DMS 273 (cell line): ENCODE measurements at regions not wholly inside any gene's neighbourhood (a gene's known extent, or its start where the extent isn't known, plus 50 kb on each side); places are given as distances from the start of the nearest gene placed in this dataset.
"Not testable (repeated sequence)": the region's sequence is repeated elsewhere in the genome, so short reads cannot be mapped to it uniquely, and the experiment has no call there.

Source experiments
- DNase-seq: peaks from one replicate; lab custom pipeline; 2025; ENCODE audit not compliant: unreplicated experiment; lab: John Stamatoyannopoulos, UW

GRCh38 chr20:56916345-56916622 lies 287.2 kb downstream of the TFAP2C start:
- no peak for DNase-seq

GRCh38 chr20:56920041-56920440 lies 290.9 kb downstream of the TFAP2C start:
- DNase-seq = not testable (repeated sequence)

DNA sequence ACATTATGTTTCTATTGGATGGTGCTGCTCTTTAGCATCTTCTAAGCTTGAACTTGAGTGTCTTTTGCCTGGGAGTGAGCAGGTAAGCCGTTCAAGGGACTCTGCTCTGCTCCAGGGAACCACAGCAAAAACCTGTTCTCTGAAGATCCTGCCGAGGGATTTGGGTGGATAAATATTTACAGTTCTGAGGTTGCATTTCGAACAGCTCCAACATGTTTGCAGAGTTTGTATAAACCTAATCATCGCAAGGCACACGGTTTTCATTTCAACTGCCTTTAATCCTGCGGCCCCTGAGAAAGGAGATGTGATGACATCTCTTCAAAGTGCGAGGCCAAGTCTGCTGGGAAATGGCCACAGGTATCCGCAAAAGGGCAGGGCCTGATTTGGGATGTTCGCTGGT lies 293.4 kb downstream of the TFAP2C start:
- DNase-seq = no peak

- DNase-seq = peak; percentile 54
These were observed 295.4 kb downstream of the TFAP2C start for GRCh38 chr20:56924292-56925081.

GRCh38 chr20:56925082-56925830 lies 296.1 kb downstream of the TFAP2C start:
- DNase-seq = peak; percentile 61

- DNase-seq = peak; percentile 51
These were observed 296.7 kb downstream of the TFAP2C start for GRCh38 chr20:56925831-56926170.

- DNase-seq = no peak
These were observed 297.4 kb downstream of the TFAP2C start for GRCh38 chr20:56926501-56926900.

- DNase-seq = no peak
These were observed 298.0 kb downstream of the TFAP2C start for GRCh38 chr20:56927127-56927526.

DNA sequence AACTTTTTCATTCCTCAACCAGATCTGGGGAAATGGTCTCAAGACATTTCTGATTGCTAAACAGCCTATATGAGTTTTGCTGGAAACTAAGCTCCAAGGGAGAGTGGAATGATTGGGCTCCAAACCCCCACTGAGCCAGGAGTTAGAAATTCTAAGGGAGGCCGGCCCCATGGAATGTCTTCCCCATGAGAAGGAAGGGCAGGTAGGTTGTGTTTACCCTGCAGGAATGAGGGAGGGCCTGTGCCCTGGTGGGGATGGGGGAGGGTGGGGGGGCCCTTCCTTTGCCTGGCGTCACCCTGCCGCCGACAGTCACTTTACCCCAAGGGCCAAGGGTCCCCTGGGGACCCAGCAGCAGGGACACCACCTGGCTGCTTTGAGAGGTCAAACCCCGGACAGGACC lies 298.9 kb downstream of the TFAP2C start:
- no peak for DNase-seq

DNA sequence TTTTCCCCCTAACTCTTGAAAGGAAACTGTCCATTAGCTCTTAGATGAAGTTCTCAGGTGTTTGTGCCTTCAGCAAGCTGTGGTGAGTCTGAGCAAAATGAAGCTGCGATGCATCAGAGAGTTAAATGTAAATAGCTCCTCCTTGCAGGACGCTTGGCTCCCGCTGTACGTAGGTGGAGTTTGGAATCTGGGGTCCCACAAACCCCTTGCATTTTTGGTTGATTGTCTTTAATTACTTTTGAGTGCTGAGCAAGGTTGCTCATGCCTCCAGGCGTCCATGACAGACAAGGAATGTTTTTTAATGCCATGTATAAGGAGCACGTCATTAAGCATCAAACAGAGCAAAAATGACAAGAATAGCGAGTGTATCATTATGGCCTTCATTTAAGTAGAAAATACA lies 300.5 kb downstream of the TFAP2C start:
- DNase-seq = no peak

- DNase-seq = no peak
These were observed 301.8 kb downstream of the TFAP2C start for GRCh38 chr20:56930876-56931275.

DNA sequence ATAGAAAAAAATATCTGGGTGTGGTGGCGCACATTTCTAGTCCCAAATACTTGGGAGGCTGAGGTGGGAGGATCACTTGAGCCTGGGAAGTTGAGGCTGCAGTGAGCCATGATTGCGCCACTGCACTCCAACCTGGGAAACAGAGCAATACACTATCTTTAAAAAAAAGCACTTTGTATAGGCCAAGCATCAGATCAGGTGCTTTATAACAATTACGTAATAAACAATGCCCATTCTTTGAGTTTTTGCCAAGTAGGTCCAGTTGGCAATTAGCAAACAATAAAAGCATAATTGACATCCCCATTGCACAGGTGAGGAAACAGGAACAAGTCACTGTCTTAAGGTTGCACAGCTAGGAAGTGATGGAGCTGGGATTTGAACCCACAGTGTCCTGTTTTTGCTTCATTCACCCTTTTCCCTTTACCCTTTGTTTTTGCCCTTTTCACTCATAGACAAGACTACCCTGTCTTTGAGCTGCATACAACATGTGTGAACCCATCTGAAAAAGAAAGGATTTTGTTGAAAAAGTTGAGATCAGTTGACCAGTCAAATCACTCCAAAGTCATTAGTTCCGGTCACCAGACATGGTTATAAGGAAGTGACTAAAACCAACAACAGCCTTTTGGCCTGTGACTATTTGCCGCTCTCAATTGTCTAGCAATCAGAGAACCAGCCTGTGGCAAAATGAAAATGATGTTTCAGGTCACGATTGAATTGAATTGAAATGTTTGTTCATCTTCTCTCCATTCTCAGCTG lies 303.6 kb downstream of the TFAP2C start:
- no peak for DNase-seq

- no peak for DNase-seq
These were observed 304.2 kb downstream of the TFAP2C start for GRCh38 chr20:56933331-56933698.

GRCh38 chr20:56934888-56935287 lies 305.8 kb downstream of the TFAP2C start:
- no peak for DNase-seq

GRCh38 chr20:56940466-56940865 lies 311.4 kb downstream of the TFAP2C start:
- peak; percentile 9 for DNase-seq

DNA sequence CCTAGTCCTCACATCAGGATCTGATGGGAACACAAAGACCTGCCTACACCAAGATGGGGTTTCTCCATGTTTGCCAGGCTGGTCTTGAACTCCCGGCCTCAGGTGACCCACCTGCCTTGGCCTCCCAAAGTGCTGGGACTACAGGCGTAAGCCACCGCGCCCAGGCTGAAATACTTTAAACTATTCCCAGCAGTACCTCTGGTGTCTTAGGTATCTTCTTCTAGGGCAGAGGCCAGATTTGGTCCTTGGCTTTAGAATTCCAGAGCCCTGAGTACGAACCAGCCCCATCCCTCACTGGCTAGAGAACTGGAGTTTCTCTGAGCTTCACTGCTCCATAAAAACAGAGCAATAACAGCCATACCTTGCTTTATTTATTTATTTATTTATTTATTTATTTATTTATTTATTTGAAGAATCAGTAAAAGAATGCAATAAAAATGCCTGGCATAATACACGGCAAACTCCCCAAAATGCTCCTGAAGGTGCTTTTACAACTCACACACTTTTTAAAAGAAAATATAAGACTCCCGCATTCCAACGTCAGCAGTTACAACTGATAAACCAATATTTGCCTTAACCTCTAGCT lies 312.1 kb downstream of the TFAP2C start:
- no peak for DNase-seq

GRCh38 chr20:56943946-56944945 lies 315.1 kb downstream of the TFAP2C start:
- DNase-seq = no peak

- DNase-seq = no peak
These were observed 316.0 kb downstream of the TFAP2C start for GRCh38 chr20:56945057-56945456.

- DNase-seq = no peak
These were observed 316.8 kb downstream of the TFAP2C start for GRCh38 chr20:56945901-56946300.

DNA sequence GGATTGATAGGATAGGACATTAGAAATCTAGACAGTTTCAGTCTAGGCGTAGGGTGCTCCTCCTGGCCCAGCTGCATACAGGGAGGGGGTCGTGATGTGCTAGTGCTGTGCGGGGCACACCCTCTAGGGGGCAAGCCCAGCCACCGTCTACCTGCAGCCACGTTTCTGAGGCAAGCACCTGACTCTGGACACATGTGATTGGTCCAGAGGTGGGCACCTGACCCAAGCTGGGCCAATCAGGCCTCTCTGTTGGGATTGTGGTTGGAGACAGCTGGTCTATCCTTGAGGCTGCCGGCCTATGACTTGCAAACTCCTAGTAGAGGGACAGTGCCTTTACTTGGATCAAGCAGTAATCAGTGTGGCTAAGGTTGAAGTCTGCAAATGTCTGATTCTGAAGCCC lies 317.1 kb downstream of the BMP7 start:
- DNase-seq = no peak
